CD8-positive, alpha-beta memory T cell (primary cell): ENCODE measurements at regions not wholly inside any gene's neighbourhood (a gene's known extent, or its start where the extent isn't known, plus 50 kb on each side); places are given as distances from the start of the nearest gene placed in this dataset.

ENCODE experiments used
- CTCF ChIA-PET: fragments of 350-600 bp; sonication (Branson Sonifier 250); formaldehyde crosslinking; loops from one replicate; lab custom pipeline; 2021; ENCODE audit warnings: antibody characterized with exemption; lab: Charles Lee
- POLR2A ChIA-PET: fragments of 350-600 bp; sonication (Branson Sonifier 250); formaldehyde crosslinking; loops from one replicate; lab custom pipeline; 2021; ENCODE audit warnings: antibody characterized with exemption; lab: Charles Lee
- DNase-seq, 5 donors: peaks; one replicate each; pipeline versions ENCODE4 v3.0.0 to v3.0.0-alpha.2; 2020 to 2022; ENCODE audit warnings: mixed read lengths in 1 of 5
- H3K27ac ChIP-seq: one replicate; pipeline ENCODE4 v1.7.0; 2013; ENCODE audit warnings: low read depth, mild to moderate bottlenecking, low read length, moderate library complexity
- H3K27me3 ChIP-seq: 2 replicates; pipeline ENCODE4 v1.7.0; 2013; ENCODE audit warnings: low read length, mild to moderate bottlenecking; ENCODE audit not compliant: insufficient read depth, poor library complexity, severe bottlenecking
- H3K36me3 ChIP-seq: 2 replicates; pipeline ENCODE4 v1.7.0; 2013; ENCODE audit warnings: mild to moderate bottlenecking, low read length, moderate library complexity; ENCODE audit not compliant: insufficient read depth
- H3K4me1 ChIP-seq: 2 replicates; pipeline ENCODE4 v1.7.0; 2013; ENCODE audit warnings: mild to moderate bottlenecking, low read length, moderate library complexity; ENCODE audit not compliant: insufficient read depth
- H3K4me3 ChIP-seq: 2 replicates; pipeline ENCODE4 v1.7.0; 2013; ENCODE audit warnings: mild to moderate bottlenecking, low read length
- H3K9me3 ChIP-seq: 2 replicates; pipeline ENCODE4 v1.7.0; 2013; ENCODE audit warnings: mild to moderate bottlenecking, low read length
- H3K27ac Mint-ChIP-seq, 8 donors: one replicate each; pipeline ENCODE4 v1.8.0; 2020 to 2021; ENCODE audit warnings: mixed read lengths in 8 of 8, mild to moderate bottlenecking in 6 of 8, inconsistent platforms in 3 of 8, moderate library complexity in 3 of 8
- H3K27me3 Mint-ChIP-seq, 2 donors: one replicate each; pipeline ENCODE4 v1.8.0; 2020 to 2021; ENCODE audit warnings: mixed read lengths in 2 of 2, mild to moderate bottlenecking in 1 of 2, moderate library complexity in 1 of 2
- H3K36me3 Mint-ChIP-seq, 3 donors: one replicate each; pipeline ENCODE4 v1.8.0; 2020 to 2021; ENCODE audit warnings: mixed read lengths in 3 of 3, inconsistent platforms in 1 of 3, mild to moderate bottlenecking in 1 of 3
- H3K4me1 Mint-ChIP-seq, 3 donors: one replicate each; pipeline ENCODE4 v1.8.0; 2020 to 2021; ENCODE audit warnings: mixed read lengths in 3 of 3, inconsistent platforms in 1 of 3, mild to moderate bottlenecking in 1 of 3
- H3K4me3 Mint-ChIP-seq, 7 donors: one replicate each; pipeline ENCODE4 v1.8.0; 2020 to 2021; ENCODE audit warnings: mixed read lengths in 7 of 7, mild to moderate bottlenecking in 6 of 7, moderate library complexity in 4 of 7, inconsistent platforms in 2 of 7
- H3K9me3 Mint-ChIP-seq, 5 donors: one replicate each; pipeline ENCODE4 v1.8.0; 2020 to 2022; ENCODE audit warnings: mixed read lengths in 5 of 5, mild to moderate bottlenecking in 3 of 5, moderate library complexity in 2 of 5, inconsistent platforms in 1 of 5

DNA sequence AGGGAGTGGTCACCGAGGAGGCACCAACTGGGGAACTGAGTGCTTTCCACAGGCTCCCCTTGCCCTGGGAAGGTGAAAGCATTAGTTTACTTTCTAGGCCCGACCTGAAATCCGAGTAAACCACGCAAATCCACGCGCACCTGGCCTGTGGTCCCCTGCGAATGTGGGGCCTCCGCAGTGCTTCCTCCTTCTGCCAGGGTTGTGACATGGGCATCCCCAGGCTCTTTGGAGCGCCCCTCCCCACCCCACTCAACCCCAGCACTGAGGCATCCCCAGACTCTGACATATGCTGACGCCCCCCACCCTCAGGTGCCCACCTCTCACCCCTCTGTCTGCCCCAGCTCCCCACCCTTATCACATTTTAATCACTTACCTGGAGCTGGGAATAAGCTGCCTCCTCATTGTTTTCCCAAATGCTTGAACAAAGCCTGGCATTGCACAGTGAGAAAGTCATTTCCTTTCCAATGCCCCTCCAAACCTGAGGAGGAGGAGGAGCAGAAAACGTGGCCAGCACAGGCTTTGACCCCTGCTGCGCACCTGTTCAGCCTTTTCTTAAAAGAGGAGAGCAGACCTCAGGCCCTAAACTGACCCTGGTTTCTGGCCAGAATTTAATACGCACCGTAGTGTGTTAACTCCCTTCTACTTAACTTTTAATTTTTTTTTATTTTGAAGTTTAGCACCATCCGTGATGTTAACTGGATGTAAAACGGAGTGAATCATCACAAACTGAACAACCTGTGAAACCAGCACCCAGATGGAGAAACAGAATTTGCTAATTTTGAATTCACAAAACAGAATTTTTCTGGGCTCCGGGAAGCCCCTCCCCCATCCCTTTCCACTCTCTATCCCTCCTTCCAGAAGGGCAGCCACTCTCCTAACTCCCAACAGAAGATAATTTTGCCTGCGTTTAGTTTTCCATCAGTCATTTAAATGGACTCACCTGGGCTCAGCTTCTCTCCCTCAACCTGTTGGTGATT is 129.4 kb downstream of the WDR11 start:
- Mint-ChIP-seq H3K36me3 (no peaks in the 10 kb centered on the region), H3K27ac (peak overlapping the region in 1 of 8 donors; percentile 11), H3K4me1 (peaks cover 3 to 8% (median 4%) of the 10 kb centered on the region in 3 donors), H3K4me3 (no peak overlapping the region), H3K27me3 (peaks cover 27 to 55% of the 10 kb centered on the region in 2 donors), H3K9me3 (peaks cover 0 to 4% (median 2%) of the 10 kb centered on the region in 5 donors)
- no peak for DNase-seq
- no peaks in the 10 kb centered on the region for H3K27me3 ChIP-seq
- no peak overlapping the region for H3K27ac ChIP-seq
- no peaks in the 10 kb centered on the region for H3K36me3 ChIP-seq
- no peak overlapping the region for H3K4me3 ChIP-seq
- no peaks in the 10 kb centered on the region for H3K9me3 ChIP-seq
- H3K4me1 ChIP-seq = no peaks in the 10 kb centered on the region
- ChIA-PET CTCF (no interaction called here), POLR2A (no interaction called here)

DNA sequence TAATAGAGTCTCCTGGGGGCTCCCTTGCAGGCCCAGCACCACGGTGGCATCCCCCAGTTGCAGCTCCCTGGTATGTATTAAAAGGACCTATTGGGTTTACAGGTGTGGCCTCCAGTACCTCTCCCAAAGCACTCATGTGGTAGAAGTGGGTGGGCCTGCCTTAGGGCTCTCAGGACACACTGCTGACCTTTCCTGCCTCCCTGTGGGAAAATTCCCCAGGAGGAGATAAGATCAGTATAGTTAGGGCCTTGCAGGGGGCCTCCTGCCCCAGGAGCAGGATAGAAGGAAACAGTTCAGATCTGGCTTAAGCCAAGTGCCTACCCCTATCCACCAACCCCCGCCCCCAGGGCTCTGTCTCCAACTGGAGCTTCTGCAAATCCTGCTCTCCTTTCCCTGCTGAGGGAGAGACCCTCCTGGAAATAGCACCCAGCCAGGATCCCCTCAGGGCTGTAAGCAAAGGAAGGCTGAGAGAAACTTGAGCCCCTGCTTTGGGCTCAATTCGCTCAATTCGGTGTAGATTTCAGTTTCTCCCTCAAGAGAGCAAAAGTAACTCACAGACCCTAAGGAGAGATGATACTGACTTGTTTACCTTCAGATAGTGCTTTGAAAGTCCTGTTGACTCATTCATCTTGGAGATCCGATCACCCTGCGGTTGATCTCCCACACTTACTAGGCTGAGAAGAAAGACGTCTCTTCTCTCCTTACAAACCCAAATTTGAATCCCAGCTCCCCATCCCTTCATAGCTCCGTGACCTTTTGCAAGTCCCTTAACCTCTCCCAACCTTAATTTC is 130.6 kb downstream of the WDR11 start:
- Histone ChIP-seq H3K4me1 (no peaks in the 10 kb centered on the region), H3K36me3 (no peaks in the 10 kb centered on the region), H3K4me3 (no peak overlapping the region), H3K27ac (no peak overlapping the region), H3K9me3 (no peaks in the 10 kb centered on the region), H3K27me3 (no peaks in the 10 kb centered on the region)
- Mint-ChIP-seq H3K27ac (no peak overlapping the region), H3K9me3 (peaks cover 0 to 3% (median 2%) of the 10 kb centered on the region in 5 donors), H3K4me1 (peaks cover 5 to 8% (median 6%) of the 10 kb centered on the region in 3 donors), H3K27me3 (peaks cover 23 to 44% of the 10 kb centered on the region in 2 donors), H3K4me3 (no peak overlapping the region), H3K36me3 (no peaks in the 10 kb centered on the region)
- CTCF ChIA-PET = no interaction called here
- POLR2A ChIA-PET = no interaction called here
- no peak for DNase-seq

GRCh38 chr10:120982507-120982906 is 131.3 kb downstream of the WDR11 start:
- peaks cover 11 to 15% (median 12%) of the 10 kb centered on the region in 3 donors for H3K4me1 Mint-ChIP-seq
- ChIA-PET CTCF (no interaction called here), POLR2A (no interaction called here)
- H3K36me3 Mint-ChIP-seq = no peaks in the 10 kb centered on the region
- H3K4me3 ChIP-seq = no peak overlapping the region
- no peak for DNase-seq
- H3K9me3 ChIP-seq = no peaks in the 10 kb centered on the region
- H3K4me3 Mint-ChIP-seq = no peak overlapping the region
- H3K27me3 ChIP-seq = no peaks in the 10 kb centered on the region
- peaks cover 0 to 6% (median 3%) of the 10 kb centered on the region in 5 donors for H3K9me3 Mint-ChIP-seq
- peaks cover 20 to 39% of the 10 kb centered on the region in 2 donors for H3K27me3 Mint-ChIP-seq
- no peaks in the 10 kb centered on the region for H3K4me1 ChIP-seq
- H3K36me3 ChIP-seq = no peaks in the 10 kb centered on the region
- H3K27ac ChIP-seq = no peak overlapping the region
- H3K27ac Mint-ChIP-seq = no peak overlapping the region

GRCh38 chr10:120983721-120984120 is 132.6 kb downstream of the WDR11 start:
- Mint-ChIP-seq H3K27ac (no peak overlapping the region), H3K9me3 (peaks cover 2 to 11% (median 4%) of the 10 kb centered on the region in 5 donors), H3K36me3 (no peaks in the 10 kb centered on the region)

DNA sequence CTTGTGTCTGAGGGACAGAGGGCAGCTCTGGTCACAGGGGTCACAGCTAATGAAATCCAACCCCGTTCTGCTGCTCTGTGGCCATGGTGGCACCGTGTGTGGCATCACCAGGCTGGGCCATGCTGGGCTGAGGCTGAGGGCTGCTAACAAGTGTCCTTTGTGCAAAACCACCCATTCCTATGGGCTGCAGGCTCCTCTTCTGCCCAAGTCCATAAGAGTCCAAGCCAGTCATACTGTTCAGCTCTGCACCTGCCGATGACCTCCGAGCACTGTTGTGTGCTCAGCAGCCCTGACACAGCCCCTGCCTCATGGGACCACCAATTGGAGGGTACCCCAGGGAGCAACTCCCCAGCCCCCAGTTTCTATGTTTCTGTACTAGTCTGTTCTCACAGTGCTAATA is 133.1 kb downstream of the WDR11 start:
- Histone ChIP-seq H3K36me3 (no peaks in the 10 kb centered on the region), H3K27ac (no peak overlapping the region), H3K4me1 (no peaks in the 10 kb centered on the region), H3K9me3 (no peaks in the 10 kb centered on the region), H3K4me3 (no peak overlapping the region), H3K27me3 (no peaks in the 10 kb centered on the region)
- Mint-ChIP-seq H3K27me3 (peaks cover 15 to 25% of the 10 kb centered on the region in 2 donors), H3K4me3 (peak overlapping the region in 1 of 7 donors; percentile 68), H3K36me3 (no peaks in the 10 kb centered on the region), H3K27ac (no peak overlapping the region), H3K4me1 (peaks cover 10 to 16% (median 10%) of the 10 kb centered on the region in 3 donors), H3K9me3 (peaks cover 3 to 14% (median 4%) of the 10 kb centered on the region in 5 donors)
- no peak for DNase-seq
- ChIA-PET CTCF (no interaction called here), POLR2A (no interaction called here)

More at GRCh38 chr10:120983721-120984120, 132.6 kb downstream of the WDR11 start:
- Histone ChIP-seq H3K4me3 (no peak overlapping the region), H3K27ac (no peak overlapping the region), H3K36me3 (no peaks in the 10 kb centered on the region), H3K9me3 (no peaks in the 10 kb centered on the region), H3K4me1 (no peaks in the 10 kb centered on the region), H3K27me3 (no peaks in the 10 kb centered on the region)
- CTCF ChIA-PET = interaction anchor here (0.6 kb wide), 1 partner anchor 190 kb away, joined by 3 read pairs; no protein-coding TSS in a partner anchor
- DNase-seq = no peak
- Mint-ChIP-seq H3K27me3 (peaks cover 18 to 29% of the 10 kb centered on the region in 2 donors), H3K4me1 (peaks cover 11 to 15% (median 15%) of the 10 kb centered on the region in 3 donors), H3K4me3 (no peak overlapping the region)
- POLR2A ChIA-PET = no interaction called here

- no peaks in the 10 kb centered on the region for H3K27me3 ChIP-seq
- Mint-ChIP-seq H3K4me1 (peaks cover 7 to 13% (median 8%) of the 10 kb centered on the region in 3 donors), H3K27me3 (peaks cover 8 to 18% of the 10 kb centered on the region in 2 donors), H3K9me3 (peaks cover 4 to 13% (median 9%) of the 10 kb centered on the region in 5 donors), H3K36me3 (no peaks in the 10 kb centered on the region), H3K27ac (peak overlapping the region in 4 of 8 donors; percentile 27 to 95 (median 82)), H3K4me3 (peak overlapping the region in 2 of 7 donors; percentile 24 to 59)
- no peaks in the 10 kb centered on the region for H3K9me3 ChIP-seq
- POLR2A ChIA-PET = no interaction called here
- H3K36me3 ChIP-seq = no peaks in the 10 kb centered on the region
- no peak for DNase-seq
- no peak overlapping the region for H3K27ac ChIP-seq
- H3K4me1 ChIP-seq = no peaks in the 10 kb centered on the region
- CTCF ChIA-PET = no interaction called here
- no peak overlapping the region for H3K4me3 ChIP-seq
Observed at GRCh38 chr10:120987359-120987758, 136.2 kb downstream of the WDR11 start.

GRCh38 chr10:120988751-120989150 is 137.6 kb downstream of the WDR11 start:
- CTCF ChIA-PET = no interaction called here
- no peaks in the 10 kb centered on the region for H3K27me3 ChIP-seq
- no peak overlapping the region for H3K4me3 ChIP-seq
- H3K27ac Mint-ChIP-seq = no peak overlapping the region
- H3K4me3 Mint-ChIP-seq = no peak overlapping the region
- peaks cover 7 to 19% (median 14%) of the 10 kb centered on the region in 5 donors for H3K9me3 Mint-ChIP-seq
- H3K36me3 Mint-ChIP-seq = no peaks in the 10 kb centered on the region
- POLR2A ChIA-PET = no interaction called here
- no peaks in the 10 kb centered on the region for H3K9me3 ChIP-seq
- no peak for DNase-seq
- H3K36me3 ChIP-seq = no peaks in the 10 kb centered on the region
- H3K4me1 Mint-ChIP-seq = peaks cover 7 to 13% (median 8%) of the 10 kb centered on the region in 3 donors
- no peaks in the 10 kb centered on the region for H3K4me1 ChIP-seq
- H3K27me3 Mint-ChIP-seq = peaks cover 8 to 10% of the 10 kb centered on the region in 2 donors
- H3K27ac ChIP-seq = no peak overlapping the region
